Ovary (tissue), 7 donors: ENCODE measurements at regions not wholly inside any gene's neighbourhood (a gene's known extent, or its start where the extent isn't known, plus 50 kb on each side); places are given as distances from the start of the nearest gene placed in this dataset.
"Not testable (repeated sequence)": the region's sequence is repeated elsewhere in the genome, so short reads cannot be mapped to it uniquely, and the experiment has no call there.

ENCODE experiments used
- DNase-seq, 5 donors: peaks; one replicate each; pipeline ENCODE4 v3.0.0-alpha.2; 2019 to 2020
- H3K27ac ChIP-seq, 2 donors: fragments of 200-600 bp; one replicate each; pipeline versions ENCODE4 v1.5.1 to v1.8.0; 2019 to 2022
- H3K27me3 ChIP-seq: fragments of 200-600 bp; one replicate; pipeline ENCODE4 v1.8.0; 2022
- H3K36me3 ChIP-seq: fragments of 200-600 bp; sonication (generic); one replicate; pipeline ENCODE4 v1.5.1; 2019
- H3K4me1 ChIP-seq: one replicate; pipeline ENCODE4 v1.8.1; 2013; ENCODE audit warnings: mild to moderate bottlenecking, moderate library complexity; ENCODE audit not compliant: insufficient read depth
- H3K4me3 ChIP-seq: fragments of 200-600 bp; sonication (generic); one replicate; pipeline ENCODE4 v1.5.1; 2017
- H3K9me3 ChIP-seq, 2 donors: fragments of 200-600 bp in 1 of 2; sonication (generic) in 1 of 2; one replicate each; pipeline versions ENCODE4 v1.5.1 to v1.8.1; 2013 to 2019; ENCODE audit warnings: mild to moderate bottlenecking in 1 of 2, moderate library complexity in 1 of 2
- WGBS, 3 donors: extraction: QIAGEN DNeasy Blood & Tissue Kit in 1 of 3; methylation state at CpG; one replicate each; pipeline versions ENCODE4 v1.1.5 to v1.1.7; 2013 to 2017; 5-methylcytosine and 5-hydroxymethylcytosine counted together
- intact Hi-C, 4 donors: fragments of 100-400 bp; cut with DNase I; formaldehyde crosslinking; loops; one replicate each; pipeline versions ENCODE4 v1.11.0 to v1.15.1; 2022 to 2023
- donor health status: DM: no; HTN: no; CAD: no; lungs with moderate emphysema.
- donor health status: DM: no; HTN: no; CAD: no.
- donor health status: Bipolar disorder and iron deficiency.
- donor health status: DM: no; HTN: no; CAD: no.
- donor health status: DM: yes; HTN: yes; CAD: no.

- H3K36me3 ChIP-seq, H3K4me1 ChIP-seq, H3K27ac ChIP-seq, H3K9me3 ChIP-seq, H3K4me3 ChIP-seq, DNase-seq, H3K27me3 ChIP-seq, intact Hi-C loops: not testable (repeated sequence)
- WGBS, 3 donors: 78 to 85% (median 82%) methylated on average over 12 of the region's 12 CpGs
Measured at GRCh38 chr16:21359513-21359912, 81.4 kb upstream of the CRYM start.

GRCh38 chr16:21358261-21358795, 80.2 kb upstream of the CRYM start:
- H3K36me3 ChIP-seq, H3K4me1 ChIP-seq, H3K4me3 ChIP-seq, H3K27ac ChIP-seq, H3K27me3 ChIP-seq, DNase-seq, intact Hi-C loops, H3K9me3 ChIP-seq: not testable (repeated sequence)
- WGBS, 3 donors: 89 to 97% (median 93%) methylated on average over 18 of the region's 18 CpGs

GRCh38 chr16:21356308-21356707, 78.2 kb upstream of the CRYM start:
- H3K4me1 ChIP-seq, intact Hi-C loops, H3K27me3 ChIP-seq, H3K36me3 ChIP-seq, H3K9me3 ChIP-seq, H3K4me3 ChIP-seq, H3K27ac ChIP-seq, DNase-seq: not testable (repeated sequence)
- WGBS, 3 donors: 82 to 85% (median 84%) methylated on average over 10 of the region's 10 CpGs

GRCh38 chr16:21351433-21351832, 73.3 kb upstream of the CRYM start:
- DNase-seq, intact Hi-C loops, H3K27me3 ChIP-seq, H3K9me3 ChIP-seq, H3K4me1 ChIP-seq, H3K4me3 ChIP-seq, H3K36me3 ChIP-seq, H3K27ac ChIP-seq: not testable (repeated sequence)
- 80 to 96% (median 89%) methylated on average over 5 of the region's 5 CpGs for WGBS, 3 donors

GRCh38 chr16:21350851-21351250, 72.8 kb upstream of the CRYM start:
- intact Hi-C loops, H3K27me3 ChIP-seq, DNase-seq, H3K9me3 ChIP-seq, H3K4me3 ChIP-seq, H3K27ac ChIP-seq, H3K4me1 ChIP-seq, H3K36me3 ChIP-seq: not testable (repeated sequence)
- WGBS, 3 donors: 74 to 86% (median 80%) methylated on average over 3 to 6 of the region's 6 CpGs

GRCh38 chr16:21349336-21349735, 71.2 kb upstream of the CRYM start:
- H3K36me3 ChIP-seq, intact Hi-C loops, H3K27me3 ChIP-seq, H3K4me3 ChIP-seq, H3K4me1 ChIP-seq, DNase-seq, H3K9me3 ChIP-seq, H3K27ac ChIP-seq: not testable (repeated sequence)
- WGBS, 3 donors: 83 to 89% (median 84%) methylated on average over 13 of the region's 13 CpGs

- WGBS, 3 donors: 75 to 79% (median 77%) methylated on average over 9 of the region's 9 CpGs
- H3K27me3 ChIP-seq, H3K27ac ChIP-seq, H3K4me3 ChIP-seq, H3K9me3 ChIP-seq, DNase-seq, H3K36me3 ChIP-seq, intact Hi-C loops, H3K4me1 ChIP-seq: not testable (repeated sequence)
Measured at GRCh38 chr16:21348815-21349214, 70.7 kb upstream of the CRYM start.

- intact Hi-C loops: not testable (repeated sequence)
- WGBS, 3 donors: 81 to 96% (median 94%) methylated on average over 5 to 10 of the region's 11 CpGs
Measured at GRCh38 chr16:21347538-21347937, 69.4 kb upstream of the CRYM start.

GRCh38 chr16:21346756-21347491, 68.8 kb upstream of the CRYM start:
- H3K36me3 ChIP-seq, H3K27ac ChIP-seq, intact Hi-C loops, H3K9me3 ChIP-seq, H3K4me3 ChIP-seq, DNase-seq, H3K27me3 ChIP-seq, H3K4me1 ChIP-seq: not testable (repeated sequence)
- 88 to 90% (median 89%) methylated on average over 24 to 25 of the region's 25 CpGs for WGBS, 3 donors

More at GRCh38 chr16:21347538-21347937, 69.4 kb upstream of the CRYM start:
- H3K4me1 ChIP-seq, DNase-seq, H3K4me3 ChIP-seq, H3K27ac ChIP-seq, H3K36me3 ChIP-seq, H3K9me3 ChIP-seq, H3K27me3 ChIP-seq: not testable (repeated sequence)

GRCh38 chr16:21344361-21344912, 66.3 kb upstream of the CRYM start:
- H3K27me3 ChIP-seq, intact Hi-C loops, H3K27ac ChIP-seq, DNase-seq, H3K9me3 ChIP-seq, H3K36me3 ChIP-seq, H3K4me1 ChIP-seq, H3K4me3 ChIP-seq: not testable (repeated sequence)
- WGBS, 3 donors: 86 to 91% (median 91%) methylated on average over 12 of the region's 12 CpGs
